NCI-H774 (cell line): ENCODE measurements at regions not wholly inside any gene's neighbourhood (a gene's known extent, or its start where the extent isn't known, plus 50 kb on each side); places are given as distances from the start of the nearest gene placed in this dataset.
"Not testable (repeated sequence)": the region's sequence is repeated elsewhere in the genome, so short reads cannot be mapped to it uniquely, and the experiment has no call there.

Experiments
- DNase-seq: peaks from one replicate; lab custom pipeline; 2025; lab: John Stamatoyannopoulos, UW

- no peak for DNase-seq
Observed at GRCh38 chr6:112659912-112660311, 312.8 kb downstream of the RFPL4B start.

GRCh38 chr6:112660626-112661025 lies 313.5 kb downstream of the RFPL4B start:
- DNase-seq: no peak

GRCh38 chr6:112663698-112664097 lies 316.6 kb downstream of the RFPL4B start:
- DNase-seq: no peak

GRCh38 chr6:112665114-112665513 lies 318.0 kb downstream of the RFPL4B start:
- no peak for DNase-seq

- DNase-seq: no peak
Observed at GRCh38 chr6:112665815-112666214, 318.7 kb downstream of the RFPL4B start.

- DNase-seq: no peak
Observed at GRCh38 chr6:112667427-112667826, 320.3 kb downstream of the RFPL4B start.

GRCh38 chr6:112680091-112680490 lies 333.0 kb downstream of the RFPL4B start:
- no peak for DNase-seq

- no peak for DNase-seq
Observed at GRCh38 chr6:112682071-112682470, 334.9 kb downstream of the RFPL4B start.

GRCh38 chr6:112683106-112683505 lies 336.0 kb downstream of the RFPL4B start:
- DNase-seq: no peak

GRCh38 chr6:112683926-112684325 lies 336.8 kb downstream of the RFPL4B start:
- DNase-seq: no peak

- not testable (repeated sequence) for DNase-seq
Observed at GRCh38 chr6:112685521-112686220, 338.5 kb downstream of the RFPL4B start.

- DNase-seq: not testable (repeated sequence)
Observed at GRCh38 chr6:112688487-112689165, 341.5 kb downstream of the RFPL4B start.

GRCh38 chr6:112689183-112689858 lies 342.2 kb downstream of the RFPL4B start:
- not testable (repeated sequence) for DNase-seq

- DNase-seq: peak; percentile 92
Observed at GRCh38 chr6:112690497-112691202, 343.5 kb downstream of the RFPL4B start.

GRCh38 chr6:112691289-112691688 lies 344.2 kb downstream of the RFPL4B start:
- DNase-seq: no peak

- peak; percentile 89 for DNase-seq
Observed at GRCh38 chr6:112695001-112695400, 347.9 kb downstream of the RFPL4B start.

- DNase-seq: no peak
Observed at GRCh38 chr6:112697265-112697664, 350.1 kb downstream of the RFPL4B start.

- DNase-seq: no peak
Observed at GRCh38 chr6:112701201-112701600, 354.1 kb downstream of the RFPL4B start.

GRCh38 chr6:112710710-112711109 lies 363.6 kb downstream of the RFPL4B start:
- no peak for DNase-seq

GRCh38 chr6:112713402-112713801 lies 366.3 kb downstream of the RFPL4B start:
- no peak for DNase-seq

GRCh38 chr6:112717401-112717800 lies 370.3 kb downstream of the RFPL4B start:
- DNase-seq: no peak

- DNase-seq: no peak
Observed at GRCh38 chr6:112717856-112718255, 370.7 kb downstream of the RFPL4B start.
